HS-5 (cell line): ENCODE measurements at regions not wholly inside any gene's neighbourhood (a gene's known extent, or its start where the extent isn't known, plus 50 kb on each side); places are given as distances from the start of the nearest gene placed in this dataset.
"Not testable (repeated sequence)": the region's sequence is repeated elsewhere in the genome, so short reads cannot be mapped to it uniquely, and the experiment has no call there.

Experiments used
- DNase-seq: peaks from one replicate; pipeline ENCODE4 v3.0.0-alpha.2; 2012; ENCODE audit warnings: low read depth

GRCh38 chr4:100900945-100901344, 383.1 kb upstream of the EMCN start:
- not testable (repeated sequence) for DNase-seq

GRCh38 chr4:100900134-100900533, 382.3 kb upstream of the EMCN start:
- DNase-seq: no peak

DNA sequence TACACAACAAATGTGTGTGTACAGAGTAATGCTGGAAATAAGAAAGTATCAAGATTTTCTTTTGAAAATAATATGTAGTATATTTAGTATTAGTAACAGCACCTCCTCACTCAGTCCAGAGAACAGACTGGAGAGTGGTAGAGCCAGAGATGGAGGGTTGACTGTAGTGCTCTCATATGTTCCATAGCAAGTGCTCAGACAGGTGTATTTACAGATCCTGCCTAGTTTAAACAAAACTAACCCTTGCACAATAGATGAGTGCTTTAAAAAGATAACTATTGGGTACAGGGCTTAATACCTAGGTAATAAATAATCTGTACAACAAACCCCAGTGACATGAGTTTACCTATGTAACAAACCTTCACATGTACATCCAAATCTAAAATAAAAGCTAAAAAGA, 381.0 kb upstream of the EMCN start:
- DNase-seq: no peak

GRCh38 chr4:100895556-100896197, 377.9 kb upstream of the EMCN start:
- no peak for DNase-seq

DNA sequence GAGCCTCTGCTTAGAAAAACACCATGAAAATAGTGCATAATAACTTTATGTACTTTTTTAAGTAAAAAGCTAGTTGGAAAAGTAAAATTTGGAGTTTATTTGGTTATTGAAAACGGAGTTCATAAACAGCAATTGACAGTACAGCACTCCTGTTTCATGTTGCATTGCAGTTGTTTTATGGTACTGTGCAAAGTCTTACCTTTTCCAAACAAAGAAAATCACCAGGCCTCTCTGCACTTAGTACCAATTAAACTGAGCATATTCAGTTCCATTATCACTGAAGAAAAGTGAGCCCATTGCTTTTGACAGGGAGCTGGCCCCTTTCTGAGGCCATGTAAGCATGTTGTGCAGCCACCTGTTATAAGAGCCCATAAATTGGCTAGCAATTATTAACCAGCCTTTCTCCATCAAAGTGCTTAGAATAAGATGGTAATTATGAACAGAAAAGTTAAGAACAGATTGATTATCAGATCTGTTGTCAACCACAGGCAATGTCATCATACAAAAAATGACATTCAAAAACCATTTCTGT, 376.6 kb upstream of the EMCN start:
- DNase-seq: no peak

DNA sequence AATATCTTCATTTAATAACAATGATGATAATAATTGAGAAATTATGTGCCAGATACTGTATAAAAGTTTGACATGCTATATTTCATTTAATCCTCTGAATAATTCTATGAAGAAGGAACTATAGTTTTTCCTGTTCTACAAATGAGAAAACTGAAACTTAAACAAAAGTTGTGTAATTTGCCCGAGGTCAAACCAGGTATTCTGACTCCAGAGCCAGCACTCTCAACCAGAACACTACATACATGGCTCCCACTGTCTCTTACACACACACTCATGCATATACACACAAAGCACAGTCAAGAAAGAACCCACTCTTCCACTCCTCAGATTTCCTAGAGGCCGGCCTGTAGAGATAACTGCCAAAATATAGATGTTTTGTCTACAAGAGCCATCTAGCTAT, 374.0 kb upstream of the EMCN start:
- DNase-seq: no peak

DNA sequence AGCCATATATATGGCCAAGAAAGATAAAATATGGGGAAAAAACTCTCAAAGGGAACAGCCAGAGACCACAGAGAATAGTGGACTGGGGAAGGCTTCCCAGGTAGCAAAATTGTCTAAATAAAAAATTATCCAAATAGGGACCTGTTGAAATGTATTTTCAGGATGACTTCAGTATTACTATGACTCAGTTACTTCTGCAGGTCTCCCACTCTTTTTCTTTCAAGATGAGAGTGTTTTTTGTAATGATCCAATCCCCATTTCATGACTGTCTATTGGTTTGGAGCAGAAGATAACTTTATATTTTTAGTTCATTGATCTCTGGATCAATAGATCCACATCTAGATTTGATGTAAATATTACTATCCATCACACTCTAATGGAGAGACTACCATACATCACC, 372.1 kb upstream of the EMCN start:
- no peak for DNase-seq

GRCh38 chr4:100889401-100889800, 371.6 kb upstream of the EMCN start:
- no peak for DNase-seq

- no peak for DNase-seq
These were observed 364.8 kb upstream of the EMCN start for GRCh38 chr4:100882661-100883060.

GRCh38 chr4:100881283-100881682, 363.5 kb upstream of the EMCN start:
- DNase-seq: no peak

DNA sequence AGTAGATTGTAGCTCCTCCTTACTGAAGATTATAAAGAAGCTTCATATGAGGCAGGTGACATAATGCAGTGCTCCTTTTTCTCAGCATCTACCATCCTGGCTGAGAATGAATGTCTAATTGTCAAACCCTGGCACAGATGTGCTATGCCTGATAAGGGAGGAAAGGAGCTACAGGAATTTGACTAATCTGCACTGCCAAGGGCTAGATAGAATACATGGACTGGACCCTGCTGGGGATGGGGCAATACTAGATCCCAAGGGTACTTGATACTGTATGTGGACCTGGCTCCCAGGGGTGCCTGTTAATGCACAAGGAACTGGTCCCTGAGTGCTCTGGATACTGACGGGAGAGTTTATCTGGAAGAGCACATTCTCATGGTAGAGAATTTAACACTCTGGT, 362.2 kb upstream of the EMCN start:
- no peak for DNase-seq

- DNase-seq: no peak
These were observed 361.6 kb upstream of the EMCN start for GRCh38 chr4:100879471-100879870.

DNA sequence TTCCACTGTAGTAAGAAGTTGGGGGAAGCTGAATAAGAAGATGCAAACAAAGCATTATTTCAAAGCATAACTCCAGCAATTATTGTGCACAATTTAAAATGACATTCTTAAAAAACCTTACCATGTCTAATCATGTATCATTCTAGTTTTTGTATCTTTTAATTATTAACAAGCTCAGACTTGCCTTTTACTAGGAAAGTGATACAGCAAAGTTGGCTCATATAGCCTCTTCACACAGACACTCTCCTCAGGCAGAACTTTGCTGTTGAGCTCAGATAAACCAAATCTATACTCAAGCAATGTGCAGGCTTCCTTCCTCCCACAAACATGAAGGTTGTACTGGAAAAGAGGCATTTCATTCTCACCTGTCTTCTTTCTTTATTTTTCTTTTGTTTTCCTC, 358.7 kb upstream of the EMCN start:
- DNase-seq: no peak

GRCh38 chr4:100875296-100876068, 357.7 kb upstream of the EMCN start:
- no peak for DNase-seq

GRCh38 chr4:100872811-100873210, 355.0 kb upstream of the EMCN start:
- DNase-seq: no peak

DNA sequence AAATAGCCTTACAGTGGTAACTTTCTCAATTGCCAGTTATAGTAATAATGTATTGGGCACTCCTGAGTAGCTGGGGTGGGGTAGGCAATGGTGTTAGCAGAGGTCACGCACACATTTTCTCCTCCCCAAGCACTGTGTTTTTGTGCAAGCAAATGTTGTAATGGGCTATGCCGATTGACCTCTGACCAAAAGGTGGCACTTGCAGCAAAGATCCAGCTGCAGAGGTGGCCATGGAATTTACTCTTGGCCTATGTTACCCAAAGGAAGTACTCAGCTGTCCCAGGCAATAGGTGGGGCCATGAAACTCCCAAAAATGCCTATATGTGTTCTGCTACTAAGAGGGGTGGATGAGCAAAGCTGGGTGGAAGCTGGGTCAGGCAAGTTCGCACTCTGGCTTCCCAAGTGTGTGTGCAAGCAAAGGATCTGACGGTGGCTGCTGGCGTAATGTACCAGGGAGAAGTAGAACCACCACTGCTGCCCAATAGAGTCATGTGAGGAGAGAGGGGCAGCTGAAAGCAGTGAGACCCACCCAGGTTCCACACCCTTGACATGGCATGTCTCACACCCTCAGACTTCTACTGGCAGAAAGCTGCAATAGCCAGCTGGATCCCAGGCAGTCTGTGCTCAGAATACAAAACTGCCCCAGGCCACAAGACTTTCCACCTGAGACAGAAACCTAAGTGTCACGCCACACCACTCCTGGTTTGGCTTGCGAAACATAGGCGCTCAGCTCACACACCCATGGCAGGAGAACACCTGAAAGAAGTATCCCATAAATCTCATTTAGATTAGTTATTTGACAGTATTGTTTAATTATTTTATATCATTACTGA, 353.3 kb upstream of the EMCN start:
- DNase-seq: no peak

GRCh38 chr4:100869276-100869675, 351.5 kb upstream of the EMCN start:
- no peak for DNase-seq

GRCh38 chr4:100868281-100868680, 350.5 kb upstream of the EMCN start:
- DNase-seq: not testable (repeated sequence)

DNA sequence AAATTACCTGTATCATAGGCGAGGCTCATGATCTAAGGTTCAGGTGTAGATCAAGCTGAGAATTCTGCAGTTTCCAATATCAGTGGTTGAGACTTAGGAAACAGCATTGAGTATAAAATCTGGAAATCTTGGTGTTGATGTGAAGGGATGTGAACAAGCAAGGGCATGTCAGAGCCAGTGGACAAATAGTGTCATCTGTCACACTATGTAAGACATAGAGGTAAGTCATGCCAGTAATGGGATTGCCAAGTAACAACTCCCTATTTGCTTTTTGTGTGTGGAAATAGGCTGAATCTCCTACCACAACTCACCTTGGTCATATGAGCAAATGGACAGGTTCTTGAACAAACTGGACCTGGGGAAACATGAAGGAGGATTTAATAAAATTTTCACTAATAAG, 334.5 kb upstream of the EMCN start:
- no peak for DNase-seq

GRCh38 chr4:100849319-100849718, 331.5 kb upstream of the EMCN start:
- DNase-seq: no peak

DNA sequence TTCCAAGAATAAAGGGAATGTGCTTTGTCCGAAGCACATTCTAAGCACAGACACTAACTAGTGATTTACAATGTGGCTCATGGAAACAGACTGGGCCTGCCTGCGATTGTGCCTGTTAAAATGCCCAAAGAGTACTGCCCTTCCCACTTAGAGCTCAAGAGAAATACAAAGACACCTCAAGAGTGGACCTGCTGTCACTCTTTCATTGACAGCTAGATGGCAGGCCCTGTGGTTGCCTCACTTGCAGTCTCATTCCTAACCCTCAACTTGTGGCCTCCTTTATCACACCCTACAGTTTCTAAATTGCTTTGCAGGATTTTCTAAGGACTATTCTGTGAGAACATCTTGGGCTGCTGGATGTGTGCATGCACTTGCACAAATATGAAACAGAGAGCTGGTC, 331.0 kb upstream of the EMCN start:
- no peak for DNase-seq

GRCh38 chr4:100843910-100844309, 326.1 kb upstream of the EMCN start:
- no peak for DNase-seq

DNA sequence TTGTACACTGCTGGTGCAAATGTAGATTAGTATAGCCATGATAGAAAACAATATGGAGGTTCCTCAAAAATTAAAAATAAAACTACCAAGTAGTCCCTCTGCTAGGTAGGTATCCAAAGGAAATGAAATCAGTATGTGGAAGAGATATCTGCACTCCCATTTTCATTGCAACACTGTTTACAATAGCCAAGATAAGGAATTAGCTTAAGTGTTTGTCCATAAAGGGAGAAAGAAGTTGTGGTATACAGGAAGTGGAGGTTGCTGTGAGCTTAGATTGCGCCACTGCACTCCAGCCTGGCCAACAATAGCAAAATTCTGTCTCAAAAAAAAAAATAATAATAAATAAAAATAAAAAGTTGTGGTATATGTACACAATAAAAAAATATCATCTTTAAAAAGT, 325.0 kb upstream of the EMCN start:
- DNase-seq: no peak
